Breast epithelium (tissue), 4 donors: ENCODE measurements at regions not wholly inside any gene's neighbourhood (a gene's known extent, or its start where the extent isn't known, plus 50 kb on each side); places are given as distances from the start of the nearest gene placed in this dataset.

Source experiments
- DNase-seq, 2 donors: peaks; one replicate each; pipeline ENCODE4 v3.0.0-alpha.2; 2019; ENCODE audit warnings: low spot score in 2 of 2
- H3K27ac ChIP-seq, 2 donors: fragments of 200-600 bp; sonication (generic) in 1 of 2; one replicate each; pipeline ENCODE4 v1.5.1; 2016 to 2019; ENCODE audit warnings: mild to moderate bottlenecking in 1 of 2
- H3K27me3 ChIP-seq, 2 donors: fragments of 200-600 bp; sonication (generic) in 1 of 2; one replicate each; pipeline versions ENCODE4 v1.5.1 to v1.6.0; 2017 to 2019; ENCODE audit warnings: control low read depth in 1 of 2, mild to moderate bottlenecking in 1 of 2
- H3K36me3 ChIP-seq: fragments of 200-600 bp; one replicate; pipeline ENCODE4 v1.5.1; 2019
- H3K4me1 ChIP-seq, 2 donors: fragments of 200-600 bp; sonication (generic); one replicate each; pipeline ENCODE4 v1.5.1; 2016 to 2019; ENCODE audit warnings: control low read depth in 1 of 2
- H3K4me3 ChIP-seq, 3 donors: fragments of 200-600 bp; sonication (generic); 1 replicate in 2 of 3; 2 replicates in 1 of 3; pipeline ENCODE4 v1.5.1; 2016 to 2019; ENCODE audit warnings: mild to moderate bottlenecking in 3 of 3, moderate library complexity in 2 of 3
- H3K9me3 ChIP-seq, 2 donors: fragments of 200-600 bp; sonication (generic) in 1 of 2; one replicate each; pipeline ENCODE4 v1.5.1; 2016 to 2019; ENCODE audit warnings: control low read depth in 1 of 2
- CTCF ChIP-seq, 3 donors: fragments of 450-650 bp; IDR thresholded peaks; one replicate each; pipeline ENCODE4 v1.5.1; 2016 to 2017; ENCODE audit warnings: antibody characterized with exemption in 3 of 3, mild to moderate bottlenecking in 3 of 3, moderate library complexity in 3 of 3
- POLR2A ChIP-seq: fragments of 450-650 bp; IDR thresholded peaks from one replicate; pipeline ENCODE4 v1.6.1; 2016; ENCODE audit warnings: antibody characterized with exemption, mild to moderate bottlenecking, moderate library complexity
- POLR2AphosphoS5 ChIP-seq, 3 donors: sonication (generic); formaldehyde crosslinking; IDR thresholded peaks; one replicate each; pipeline ENCODE4 v1.6.1; 2017; ENCODE audit warnings: antibody characterized with exemption in 3 of 3
- intact Hi-C: fragments of 100-400 bp; cut with DNase I; formaldehyde crosslinking; loops from one replicate; pipeline ENCODE4 v1.15.1; 2023; ENCODE audit warnings: low total_unique reads

GRCh38 chr9:27792971-27793689 lies 219.8 kb upstream of the C9orf72 start:
- intact Hi-C loops, result no loop called here
- no peak overlapping the region for H3K27ac ChIP-seq
- H3K36me3 ChIP-seq, result no peaks in the 10 kb centered on the region
- TF ChIP-seq CTCF (IDR thresholded peaks at IDR 0.05) (no peak), POLR2A (no peak), POLR2AphosphoS5 (IDR thresholded peaks at IDR 0.05) (no peak)
- H3K4me1 ChIP-seq, result no peaks in the 10 kb centered on the region
- H3K27me3 ChIP-seq, result no peaks in the 10 kb centered on the region
- H3K9me3 ChIP-seq, result peaks cover 0 to 5% of the 10 kb centered on the region in 2 donors
- no peak for DNase-seq
- H3K4me3 ChIP-seq, result no peak overlapping the region

GRCh38 chr9:27799326-27799725 lies 226.0 kb upstream of the C9orf72 start:
- H3K27me3 ChIP-seq, result no peaks in the 10 kb centered on the region
- intact Hi-C loops, result no loop called here
- no peaks in the 10 kb centered on the region for H3K4me1 ChIP-seq
- no peak for DNase-seq
- H3K9me3 ChIP-seq, result no peaks in the 10 kb centered on the region
- H3K4me3 ChIP-seq, result no peak overlapping the region
- TF ChIP-seq CTCF (IDR thresholded peaks at IDR 0.05), result no peak
- no peak for TF ChIP-seq POLR2AphosphoS5 (IDR thresholded peaks at IDR 0.05)
- no peak for TF ChIP-seq POLR2A
- H3K36me3 ChIP-seq, result no peaks in the 10 kb centered on the region
- no peak overlapping the region for H3K27ac ChIP-seq

- DNase-seq, result no peak
- H3K4me3 ChIP-seq, result no peak overlapping the region
- H3K27me3 ChIP-seq, result no peaks in the 10 kb centered on the region
- intact Hi-C loops, result no loop called here
- H3K4me1 ChIP-seq, result no peaks in the 10 kb centered on the region
- no peaks in the 10 kb centered on the region for H3K36me3 ChIP-seq
- no peaks in the 10 kb centered on the region for H3K9me3 ChIP-seq
- H3K27ac ChIP-seq, result no peak overlapping the region
- no peak for TF ChIP-seq POLR2A
- TF ChIP-seq CTCF (IDR thresholded peaks at IDR 0.05), result no peak
- no peak for TF ChIP-seq POLR2AphosphoS5 (IDR thresholded peaks at IDR 0.05)
These were observed 226.9 kb upstream of the C9orf72 start for GRCh38 chr9:27800159-27800558.

GRCh38 chr9:27800692-27801370 lies 227.6 kb upstream of the C9orf72 start:
- intact Hi-C loops, result no loop called here
- Histone ChIP-seq H3K36me3 (no peaks in the 10 kb centered on the region), H3K9me3 (no peaks in the 10 kb centered on the region), H3K27me3 (no peaks in the 10 kb centered on the region), H3K4me1 (no peaks in the 10 kb centered on the region), H3K27ac (no peak overlapping the region), H3K4me3 (no peak overlapping the region)
- DNase-seq, result no peak
- TF ChIP-seq POLR2AphosphoS5 (IDR thresholded peaks at IDR 0.05) (no peak), CTCF (IDR thresholded peaks at IDR 0.05) (no peak), POLR2A (no peak)

GRCh38 chr9:27801545-27801944 lies 228.3 kb upstream of the C9orf72 start:
- intact Hi-C loops, result no loop called here
- Histone ChIP-seq H3K27me3 (no peaks in the 10 kb centered on the region), H3K9me3 (no peaks in the 10 kb centered on the region), H3K4me3 (no peak overlapping the region), H3K36me3 (no peaks in the 10 kb centered on the region), H3K27ac (no peak overlapping the region), H3K4me1 (no peaks in the 10 kb centered on the region)
- no peak for DNase-seq
- TF ChIP-seq CTCF (IDR thresholded peaks at IDR 0.05) (no peak), POLR2A (no peak), POLR2AphosphoS5 (IDR thresholded peaks at IDR 0.05) (no peak)
